ENCODE measurements at regions not wholly inside any gene's neighbourhood (a gene's known extent, or its start where the extent isn't known, plus 50 kb on each side); places are given as distances from the start of the nearest gene placed in this dataset.

GRCh38 chr2:226483745-226484619, 315.6 kb downstream of the IRS1 start:
- Histone ChIP-seq H4K91ac (ENCODE audit: insufficient read length, low read depth, low read length) (no peak overlapping the region), H3K4ac (ENCODE audit: low read depth, low read length) (no peak overlapping the region), H4K8ac (replicated peaks; ENCODE audit: insufficient read length, low read depth, low read length) (no peak overlapping the region), H3K23me2 (ENCODE audit: insufficient read length, low read depth, low read length, poor library complexity, severe bottlenecking) (no peaks in the 10 kb centered on the region), H2AFZ (ENCODE audit: low read length) (no peak overlapping the region), H4K20me1 (ENCODE audit: control insufficient read depth, insufficient read depth, insufficient read length) (no peaks in the 10 kb centered on the region), H3K18ac (ENCODE audit: insufficient read length, low read depth, low read length) (no peak overlapping the region), H2BK15ac (ENCODE audit: low read depth, low read length) (no peak overlapping the region), H3K9me3 (ENCODE audit: control insufficient read depth, low read depth, low read length) (no peaks in the 10 kb centered on the region), H3K23ac (ENCODE audit: insufficient read length, low read depth, low read length) (no peak overlapping the region), H4K5ac (ENCODE audit: insufficient read length, low read depth, low read length) (no peak overlapping the region), H2AK5ac (ENCODE audit: insufficient read length, low read length) (no peak overlapping the region), H3K79me2 (ENCODE audit: insufficient read depth, low read length) (no peaks in the 10 kb centered on the region), H3K9ac (ENCODE audit: extremely low read depth, insufficient read length, low read length) (no peak overlapping the region), H3K4me2 (ENCODE audit: insufficient read depth, insufficient read length, low read length) (peak overlapping the region; percentile 28), H2BK120ac (ENCODE audit: low read depth, low read length, poor library complexity, severe bottlenecking) (peak overlapping the region; percentile 51), H3K4me1 (ENCODE audit: insufficient read depth, low read length) (peaks cover 4% of the 10 kb centered on the region; the same call in 1 of the 2 replicates), H2BK12ac (ENCODE audit: insufficient read length, low read depth, low read length) (no peak overlapping the region), H3K27ac (ENCODE audit: insufficient read length, low read depth, low read length) (peak overlapping the region; percentile 64), H3T11ph (ENCODE audit: low read length) (no peak overlapping the region), H3K56ac (ENCODE audit: insufficient read length, low read depth, low read length) (no peak overlapping the region), H2BK5ac (ENCODE audit: insufficient read length, low read length) (no peak overlapping the region), H2BK20ac (ENCODE audit: low read depth, low read length, poor library complexity, severe bottlenecking) (no peak overlapping the region), H3K27me3 (ENCODE audit: insufficient read depth, low read length) (no peaks in the 10 kb centered on the region), H3K14ac (ENCODE audit: insufficient read depth, low read length) (no peak overlapping the region), H3K79me1 (ENCODE audit: insufficient read depth, low read depth, low read length, poor library complexity, severe bottlenecking) (no peaks in the 10 kb centered on the region)
- H3K27ac Mint-ChIP-seq, result peak overlapping the region; percentile 90 to 97 (median 97)
- no peaks in the 10 kb centered on the region; the same call in 1 of the 2 replicates for H3K27me3 Mint-ChIP-seq (ENCODE audit: low read depth)
- peak overlapping the region; percentile 30 to 40; a peak in 4 of 5 replicates for H3K4me3 Mint-ChIP-seq
- H3K9me3 Mint-ChIP-seq, result no peaks in the 10 kb centered on the region
- H3K36me3 Mint-ChIP-seq (ENCODE audit: insufficient read depth in 1 of 3, low read depth in 3 of 3), result peaks cover 0 to under 1% (median under 1%) of the 10 kb centered on the region in 3 experiments; a peak in 1 of 7 replicates
- no peak for TF ChIP-seq CTCF (conservative IDR thresholded peaks at IDR 0.05)
- DNase-seq, result peak; percentile 59
- peaks cover 50 to 51% of the 10 kb centered on the region in 2 experiments for H3K4me1 Mint-ChIP-seq
- WGBS (ENCODE audit: extremely low coverage, insufficient read length, low lambda C conversion rate), result no CpG with 5 or more reads among the region's 6 CpGs

All from H9 (cell line).